ENCODE measurements at regions not wholly inside any gene's neighbourhood (a gene's known extent, or its start where the extent isn't known, plus 50 kb on each side); places are given as distances from the start of the nearest gene placed in this dataset.

DNA sequence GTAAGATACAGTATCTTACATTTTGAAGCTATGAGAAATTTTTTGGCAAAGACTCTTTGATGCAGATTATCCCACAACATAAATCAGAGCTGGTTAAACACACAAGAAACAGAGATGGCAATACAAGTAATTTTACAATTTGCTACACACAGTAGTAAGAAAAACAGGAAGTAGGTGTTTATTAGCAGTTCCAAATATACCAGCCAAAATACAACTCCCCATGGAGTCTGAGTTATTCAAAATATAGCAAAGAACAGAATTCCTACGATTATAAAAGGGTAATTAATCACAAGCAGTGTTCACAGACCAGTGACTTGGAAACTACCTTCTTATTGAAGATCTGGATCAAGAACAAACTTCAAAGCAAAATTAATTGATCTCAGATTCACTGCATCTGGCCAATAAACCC is 83.9 kb downstream of the BMP4 start:
- no peak for TF ChIP-seq EZH2 (IDR thresholded peaks at IDR 0.05; ENCODE audit: low read length)
- TF ChIP-seq, protein P1, sequence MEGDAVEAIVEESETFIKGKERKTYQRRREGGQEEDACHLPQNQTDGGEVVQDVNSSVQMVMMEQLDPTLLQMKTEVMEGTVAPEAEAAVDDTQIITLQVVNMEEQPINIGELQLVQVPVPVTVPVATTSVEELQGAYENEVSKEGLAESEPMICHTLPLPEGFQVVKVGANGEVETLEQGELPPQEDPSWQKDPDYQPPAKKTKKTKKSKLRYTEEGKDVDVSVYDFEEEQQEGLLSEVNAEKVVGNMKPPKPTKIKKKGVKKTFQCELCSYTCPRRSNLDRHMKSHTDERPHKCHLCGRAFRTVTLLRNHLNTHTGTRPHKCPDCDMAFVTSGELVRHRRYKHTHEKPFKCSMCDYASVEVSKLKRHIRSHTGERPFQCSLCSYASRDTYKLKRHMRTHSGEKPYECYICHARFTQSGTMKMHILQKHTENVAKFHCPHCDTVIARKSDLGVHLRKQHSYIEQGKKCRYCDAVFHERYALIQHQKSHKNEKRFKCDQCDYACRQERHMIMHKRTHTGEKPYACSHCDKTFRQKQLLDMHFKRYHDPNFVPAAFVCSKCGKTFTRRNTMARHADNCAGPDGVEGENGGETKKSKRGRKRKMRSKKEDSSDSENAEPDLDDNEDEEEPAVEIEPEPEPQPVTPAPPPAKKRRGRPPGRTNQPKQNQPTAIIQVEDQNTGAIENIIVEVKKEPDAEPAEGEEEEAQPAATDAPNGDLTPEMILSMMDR (optimal IDR thresholded peaks at IDR 0.05 in 1 of 3, IDR thresholded peaks at IDR 0.05 in 1 of 3, conservative IDR thresholded peaks at IDR 0.05 in 1 of 3; ENCODE audit: extremely low read depth in 1 of 3, insufficient read depth in 2 of 3, low read length in 3 of 3), result no peak
- H3K9me1 ChIP-seq (ENCODE audit: control insufficient read depth, extremely low read depth, insufficient read depth, low read length), result no peaks in the 10 kb centered on the region
- H3K79me2 ChIP-seq (ENCODE audit: control insufficient read depth, insufficient read depth, low read length), result no peaks in the 10 kb centered on the region
- no peak overlapping the region for H2AFZ ChIP-seq (ENCODE audit: control insufficient read depth, low read length)
- no peaks in the 10 kb centered on the region for H4K20me1 ChIP-seq (ENCODE audit: control insufficient read depth, extremely low read depth, insufficient read depth, low read length)
- no peaks in the 10 kb centered on the region for H3K27me3 ChIP-seq (ENCODE audit: control insufficient read depth, extremely low read depth, insufficient read depth, low read length)
- no peak overlapping the region for H3K27ac ChIP-seq (ENCODE audit: control insufficient read depth, insufficient read depth, low read length)
- DNase-seq (ENCODE audit: low read depth, low spot score), result no peak
- H3K4me3 ChIP-seq (ENCODE audit: control insufficient read depth in 2 of 3, extremely low read depth in 1 of 3, insufficient read depth in 2 of 3, low read depth in 1 of 3, low read length in 3 of 3), result no peak overlapping the region
- dilution Hi-C loops (cut with MboI; ENCODE audit: extremely low pct_ligation_motif_present, low sequenced_read_pairs), result no loop called here
- no peak overlapping the region for H3K9ac ChIP-seq (ENCODE audit: control insufficient read depth, extremely low read depth, insufficient read depth, low read length)
- FAIRE-seq, result peak; percentile 48
- H3K9me3 ChIP-seq (ENCODE audit: control insufficient read depth, low read depth, low read length), result no peaks in the 10 kb centered on the region
- no peaks in the 10 kb centered on the region for H3K4me1 ChIP-seq (ENCODE audit: control insufficient read depth, extremely low read depth, insufficient read depth, low read length)
- H3K4me2 ChIP-seq (ENCODE audit: control insufficient read depth, extremely low read depth, insufficient read depth, low read depth, low read length), result no peak overlapping the region
- no peaks in the 10 kb centered on the region for H3K36me3 ChIP-seq (ENCODE audit: control insufficient read depth in 2 of 2, extremely low read depth in 1 of 2, insufficient read depth in 2 of 2, low read length in 2 of 2)

DNA sequence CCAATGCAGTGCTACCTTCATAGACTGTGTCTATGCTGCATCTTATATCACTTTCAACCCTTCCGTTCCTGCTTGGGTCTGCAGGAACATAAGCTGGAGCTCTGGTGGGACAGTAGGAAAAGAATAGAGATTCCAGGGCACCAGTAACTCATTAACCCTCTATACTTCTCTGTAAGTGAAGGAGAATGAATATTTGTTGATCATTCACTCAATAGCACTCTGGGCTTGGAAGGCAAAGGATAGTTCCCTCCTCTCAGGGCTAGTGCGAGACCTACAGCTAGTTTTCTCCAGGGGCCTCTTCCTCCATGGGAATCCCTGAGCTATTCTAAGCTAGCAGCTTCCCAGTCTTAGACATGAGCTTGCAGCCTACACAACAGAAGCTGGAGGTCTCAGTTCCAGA is 84.7 kb downstream of the BMP4 start:
- Histone ChIP-seq H3K27ac (ENCODE audit: control insufficient read depth, insufficient read depth, low read length) (no peak overlapping the region), H3K4me2 (ENCODE audit: control insufficient read depth, extremely low read depth, insufficient read depth, low read depth, low read length) (no peak overlapping the region), H3K4me1 (ENCODE audit: control insufficient read depth, extremely low read depth, insufficient read depth, low read length) (no peaks in the 10 kb centered on the region), H4K20me1 (ENCODE audit: control insufficient read depth, extremely low read depth, insufficient read depth, low read length) (no peaks in the 10 kb centered on the region), H3K4me3 (ENCODE audit: control insufficient read depth in 2 of 3, extremely low read depth in 1 of 3, insufficient read depth in 2 of 3, low read depth in 1 of 3, low read length in 3 of 3) (no peak overlapping the region), H3K9me3 (ENCODE audit: control insufficient read depth, low read depth, low read length) (no peaks in the 10 kb centered on the region), H3K27me3 (ENCODE audit: control insufficient read depth, extremely low read depth, insufficient read depth, low read length) (no peaks in the 10 kb centered on the region), H3K9me1 (ENCODE audit: control insufficient read depth, extremely low read depth, insufficient read depth, low read length) (no peaks in the 10 kb centered on the region), H3K36me3 (ENCODE audit: control insufficient read depth in 2 of 2, extremely low read depth in 1 of 2, insufficient read depth in 2 of 2, low read length in 2 of 2) (no peaks in the 10 kb centered on the region), H3K79me2 (ENCODE audit: control insufficient read depth, insufficient read depth, low read length) (no peaks in the 10 kb centered on the region), H2AFZ (ENCODE audit: control insufficient read depth, low read length) (no peak overlapping the region), H3K9ac (ENCODE audit: control insufficient read depth, extremely low read depth, insufficient read depth, low read length) (no peak overlapping the region)
- FAIRE-seq, result no peak
- dilution Hi-C loops (cut with MboI; ENCODE audit: extremely low pct_ligation_motif_present, low sequenced_read_pairs), result no loop called here
- TF ChIP-seq EZH2 (IDR thresholded peaks at IDR 0.05; ENCODE audit: low read length), result no peak
- TF ChIP-seq, protein P1 (optimal IDR thresholded peaks at IDR 0.05 in 1 of 3, IDR thresholded peaks at IDR 0.05 in 1 of 3, conservative IDR thresholded peaks at IDR 0.05 in 1 of 3; ENCODE audit: extremely low read depth in 1 of 3, insufficient read depth in 2 of 3, low read length in 3 of 3), result no peak
- no peak for DNase-seq (ENCODE audit: low read depth, low spot score)

Data from keratinocyte (primary cell).